GM19452 (cell line): ENCODE measurements at regions not wholly inside any gene's neighbourhood (a gene's known extent, or its start where the extent isn't known, plus 50 kb on each side); places are given as distances from the start of the nearest gene placed in this dataset.

Source experiments
- ATAC-seq: cut with Tn5 transposase; IDR thresholded peaks from one replicate; pipeline ENCODE4 v1.9.1; 2021; ENCODE audit not compliant: unreplicated experiment

- no peak for ATAC-seq
Measured at GRCh38 chr14:41409806-41410205, 196.9 kb upstream of the LRFN5 start.

GRCh38 chr14:41404126-41404525 lies 202.6 kb upstream of the LRFN5 start:
- ATAC-seq = no peak

DNA sequence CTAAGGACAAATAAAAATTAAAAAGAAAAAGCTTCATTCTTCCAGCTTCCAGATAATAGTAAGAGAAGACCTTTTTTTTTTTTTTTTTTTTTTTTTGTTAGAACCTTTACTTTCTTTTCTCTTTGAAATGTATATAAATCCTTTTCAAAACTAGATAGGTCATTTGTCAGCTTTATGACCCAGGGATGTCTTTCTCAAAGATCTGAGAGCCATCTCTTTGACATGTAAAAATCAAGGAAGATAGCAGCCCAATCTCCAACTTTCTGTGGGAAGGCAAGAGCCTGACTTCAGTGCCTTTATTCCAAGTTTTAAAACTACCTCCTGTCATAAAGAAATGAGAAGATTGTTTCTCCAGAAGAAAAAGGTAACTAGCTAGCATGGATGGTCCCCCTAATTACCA lies 203.3 kb upstream of the LRFN5 start:
- ATAC-seq = no peak

- ATAC-seq = no peak
Measured at GRCh38 chr14:41397926-41398325, 208.8 kb upstream of the LRFN5 start.

- no peak for ATAC-seq
Measured at GRCh38 chr14:41393512-41393911, 213.2 kb upstream of the LRFN5 start.

DNA sequence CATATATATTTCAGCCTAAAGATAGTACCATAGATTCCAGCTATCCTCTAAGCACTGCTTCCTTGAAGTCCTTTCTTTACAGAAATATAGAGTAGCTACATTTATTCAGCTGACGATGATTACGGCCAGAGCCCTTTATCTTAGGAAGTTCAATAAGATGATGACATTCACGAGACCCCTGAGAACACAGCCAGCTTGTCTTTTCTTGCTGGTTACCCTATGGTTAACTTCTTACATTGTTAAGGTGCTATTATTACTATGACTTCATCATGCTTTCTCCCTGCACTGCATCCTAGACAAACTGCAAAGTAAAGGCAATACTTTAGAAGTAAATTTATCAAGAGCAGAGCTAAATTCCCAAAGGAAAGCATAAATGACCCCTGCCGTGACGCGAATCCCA lies 214.4 kb upstream of the LRFN5 start:
- ATAC-seq = no peak

- ATAC-seq = no peak
Measured at GRCh38 chr14:41389355-41389754, 217.3 kb upstream of the LRFN5 start.

- ATAC-seq = no peak
Measured at GRCh38 chr14:41385797-41386196, 220.9 kb upstream of the LRFN5 start.

- no peak for ATAC-seq
Measured at GRCh38 chr14:41380017-41380416, 226.7 kb upstream of the LRFN5 start.

- no peak for ATAC-seq
Measured at GRCh38 chr14:41378526-41378925, 228.2 kb upstream of the LRFN5 start.

- ATAC-seq = no peak
Measured at GRCh38 chr14:41377932-41378331, 228.7 kb upstream of the LRFN5 start.

DNA sequence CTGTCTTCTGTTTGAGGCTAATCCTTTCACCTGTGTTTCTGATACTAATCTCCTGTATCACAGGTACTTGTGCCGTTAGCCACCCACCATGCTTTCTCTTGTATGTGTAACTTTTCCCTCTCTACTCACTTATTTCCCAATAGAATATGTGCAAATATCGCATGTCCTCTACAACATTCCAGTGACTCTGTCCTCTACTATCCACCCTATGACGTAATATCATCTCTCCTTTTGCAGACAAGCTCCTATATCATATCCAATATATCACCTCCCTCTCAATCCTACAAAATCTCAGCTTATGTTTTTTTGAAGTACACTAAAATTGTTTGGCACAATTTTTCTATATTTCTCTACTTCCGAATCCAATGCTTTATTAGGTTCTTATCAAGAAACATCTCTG lies 232.6 kb upstream of the LRFN5 start:
- ATAC-seq = no peak

GRCh38 chr14:41362139-41362538 lies 244.5 kb upstream of the LRFN5 start:
- ATAC-seq = no peak

- ATAC-seq = no peak
Measured at GRCh38 chr14:41360126-41360525, 246.6 kb upstream of the LRFN5 start.

GRCh38 chr14:41355866-41356265 lies 250.8 kb upstream of the LRFN5 start:
- ATAC-seq = no peak

DNA sequence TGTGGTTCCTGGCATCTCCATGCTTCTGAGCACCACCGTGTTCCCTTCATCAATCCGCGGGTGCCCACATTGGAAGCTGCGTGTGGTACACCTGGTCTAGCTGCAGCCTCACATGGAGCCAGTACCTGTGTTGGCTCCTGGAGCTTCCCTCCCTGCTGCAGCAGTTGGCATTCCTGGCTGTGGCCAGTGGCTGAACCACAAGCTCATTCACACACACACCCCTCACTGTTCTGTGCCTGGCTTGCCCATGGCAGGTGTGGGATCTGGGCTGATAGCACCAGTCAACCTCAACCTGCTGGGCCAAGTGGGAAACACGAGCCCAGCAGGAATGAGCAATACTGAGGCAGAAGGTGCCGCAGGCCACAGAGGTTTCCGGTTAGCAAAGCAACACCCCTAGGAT lies 256.2 kb upstream of the LRFN5 start:
- no peak for ATAC-seq

GRCh38 chr14:41349289-41349910 lies 257.3 kb upstream of the LRFN5 start:
- no peak for ATAC-seq

GRCh38 chr14:41343857-41344256 lies 262.8 kb upstream of the LRFN5 start:
- ATAC-seq = no peak

DNA sequence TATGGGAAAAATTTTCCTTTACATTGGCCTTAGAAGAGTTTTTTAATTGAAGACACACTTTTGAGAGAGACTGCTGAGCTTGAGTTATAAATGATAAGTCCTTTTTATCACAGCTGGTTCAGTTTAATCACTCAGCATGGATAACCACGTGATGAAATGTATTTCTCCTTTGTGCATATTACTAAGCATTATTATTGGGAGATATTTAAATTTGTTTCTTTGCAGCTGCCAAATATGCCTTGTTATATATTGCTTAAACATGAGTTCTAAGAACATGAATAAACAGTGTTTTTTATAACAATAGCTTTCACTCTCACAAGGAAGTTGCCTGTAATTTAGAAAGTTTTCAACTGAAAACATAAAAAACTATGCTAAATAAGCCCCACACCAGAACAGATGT lies 293.5 kb upstream of the LRFN5 start:
- no peak for ATAC-seq

DNA sequence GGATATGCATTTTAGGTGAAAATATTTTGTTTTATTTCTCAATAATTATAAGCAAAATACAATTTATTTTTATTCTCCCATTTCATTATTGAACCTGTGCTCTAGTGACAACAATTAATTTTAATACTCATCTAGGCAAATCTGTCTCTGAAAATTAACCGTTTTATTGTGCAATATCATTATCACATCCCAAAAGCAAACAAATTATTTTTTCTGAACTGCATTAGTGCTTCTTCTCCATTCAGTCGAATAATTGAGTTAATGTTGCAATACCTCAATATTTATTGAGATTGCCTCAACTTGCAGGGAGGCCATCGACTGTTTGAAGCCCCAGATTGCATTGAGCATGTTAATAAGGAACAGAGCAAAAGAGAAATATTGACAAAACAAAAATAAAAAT lies 303.2 kb upstream of the LRFN5 start:
- no peak for ATAC-seq

DNA sequence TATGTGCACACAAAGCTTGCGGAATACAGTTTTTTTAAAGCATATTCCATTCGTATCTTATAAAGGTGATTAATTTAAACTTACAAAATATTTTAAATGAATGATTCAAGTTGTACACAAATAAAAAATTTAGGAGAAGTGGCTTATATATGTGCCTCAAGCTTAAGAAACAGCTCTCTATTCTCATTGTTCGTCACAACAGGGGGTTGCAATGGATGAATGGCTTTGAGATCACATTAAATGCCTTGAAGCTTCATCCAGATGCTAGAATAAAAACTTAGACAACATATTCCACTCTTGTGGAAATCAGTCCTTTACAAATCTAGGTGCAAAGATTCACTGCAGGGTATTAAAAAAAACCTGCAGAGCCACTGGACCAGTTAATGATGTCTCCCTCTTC lies 303.9 kb upstream of the LRFN5 start:
- no peak for ATAC-seq

DNA sequence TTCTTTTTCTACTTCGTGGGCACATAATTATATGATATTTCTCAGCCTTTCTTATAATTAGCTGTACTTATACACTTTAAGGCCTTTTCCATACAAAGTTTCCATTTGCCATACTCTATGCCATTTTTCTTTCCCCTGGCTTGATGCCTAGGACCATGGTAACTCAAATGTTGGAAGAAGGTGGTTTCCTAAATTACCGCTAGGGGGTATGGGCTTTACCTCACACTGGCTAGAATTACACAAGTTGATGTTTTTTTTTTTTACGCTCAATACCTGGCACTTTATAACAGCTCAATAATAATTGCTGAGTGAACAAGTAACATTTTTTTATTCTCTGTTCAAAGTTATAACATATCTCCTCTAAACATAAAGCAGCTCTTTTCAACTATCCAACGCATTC lies 306.8 kb upstream of the LRFN5 start:
- ATAC-seq = no peak

DNA sequence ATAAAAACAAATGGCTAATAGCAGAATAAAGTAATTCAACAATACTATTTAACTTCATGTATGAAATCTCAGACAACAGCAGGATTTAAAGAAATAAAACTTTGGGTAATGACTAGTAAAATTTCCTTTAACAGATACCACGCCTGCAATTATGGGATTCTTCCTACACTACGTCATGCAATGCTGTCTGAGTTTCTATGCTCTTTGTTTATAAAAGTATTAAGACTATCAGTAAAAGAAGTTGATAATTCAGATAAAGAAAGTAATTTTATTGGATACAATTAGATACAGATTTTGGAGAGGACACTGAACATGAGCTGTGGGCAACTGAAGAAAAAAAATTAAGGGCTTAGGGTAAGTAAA lies 308.4 kb upstream of the LRFN5 start:
- ATAC-seq = no peak
